ENCODE measurements at regions not wholly inside any gene's neighbourhood (a gene's known extent, or its start where the extent isn't known, plus 50 kb on each side); places are given as distances from the start of the nearest gene placed in this dataset.

- DNase-seq = no peak
These were observed 854.6 kb downstream of the CBLN2 start for GRCh38 chr18:71689416-71690160.

- DNase-seq = no peak
These were observed 861.6 kb downstream of the CBLN2 start for GRCh38 chr18:71682591-71682990.

GRCh38 chr18:71678144-71678543 is 866.0 kb downstream of the CBLN2 start:
- DNase-seq = no peak

- no peak for DNase-seq
These were observed 870.2 kb downstream of the CBLN2 start for GRCh38 chr18:71673954-71674353.

- DNase-seq = no peak
These were observed 870.6 kb downstream of the CBLN2 start for GRCh38 chr18:71673498-71673897.

GRCh38 chr18:71666481-71666880 is 877.7 kb downstream of the CBLN2 start:
- no peak for DNase-seq

- DNase-seq = no peak
These were observed 879.0 kb downstream of the CBLN2 start for GRCh38 chr18:71665131-71665530.

GRCh38 chr18:71643822-71644221 is 900.3 kb downstream of the CBLN2 start:
- no peak for DNase-seq

- DNase-seq = no peak
These were observed 913.4 kb downstream of the CBLN2 start for GRCh38 chr18:71630696-71631095.

- DNase-seq = no peak
These were observed 918.5 kb downstream of the CBLN2 start for GRCh38 chr18:71625556-71626090.

- no peak for DNase-seq
These were observed 945.8 kb downstream of the CBLN2 start for GRCh38 chr18:71598374-71598773.

GRCh38 chr18:71597219-71597618 is 946.9 kb downstream of the CBLN2 start:
- no peak for DNase-seq

GRCh38 chr18:71583252-71583651 is 960.9 kb downstream of the CBLN2 start:
- no peak for DNase-seq

- DNase-seq = no peak
These were observed 989.5 kb downstream of the CBLN2 start for GRCh38 chr18:71554686-71555085.

- no peak for DNase-seq
These were observed 1002.5 kb downstream of the CBLN2 start for GRCh38 chr18:71541643-71542042.

GRCh38 chr18:71529703-71530303 is 1014.3 kb downstream of the CBLN2 start:
- no peak for DNase-seq

- no peak for DNase-seq
These were observed 1020.4 kb downstream of the CBLN2 start for GRCh38 chr18:71523483-71524435.

GRCh38 chr18:71505526-71505925 is 1038.6 kb downstream of the CBLN2 start:
- DNase-seq = no peak

- DNase-seq = no peak
These were observed 1040.9 kb downstream of the CBLN2 start for GRCh38 chr18:71503222-71503621.

GRCh38 chr18:71485611-71486010 is 1058.5 kb downstream of the CBLN2 start:
- no peak for DNase-seq

- DNase-seq = no peak
These were observed 1072.0 kb downstream of the CBLN2 start for GRCh38 chr18:71471963-71472725.

- no peak for DNase-seq
These were observed 1087.9 kb downstream of the CBLN2 start for GRCh38 chr18:71456206-71456605.

GRCh38 chr18:71450257-71450656 is 1093.9 kb downstream of the CBLN2 start:
- no peak for DNase-seq

Measured in hematopoietic multipotent progenitor cell treated with erythropoietin and hydrocortisone succinate and interleukin-3 and kit ligand, for 4 days (in vitro differentiated cells).